KBM-7 (cell line): ENCODE measurements at regions not wholly inside any gene's neighbourhood (a gene's known extent, or its start where the extent isn't known, plus 50 kb on each side); places are given as distances from the start of the nearest gene placed in this dataset.
"Not testable (repeated sequence)": the region's sequence is repeated elsewhere in the genome, so short reads cannot be mapped to it uniquely, and the experiment has no call there.

Experiments
- DNase-seq: peaks from one replicate; pipeline ENCODE4 v3.0.0-alpha.2; 2015
- in situ Hi-C: fragments of 300-500 bp; cut with MboI; formaldehyde crosslinking; loops from 2 replicates; pipeline ENCODE4 v1.14.3; 2020; ENCODE audit warnings: low sequenced_read_pairs, low pct_unique_long_range_greater_than_20kb, mixed read lengths

DNA sequence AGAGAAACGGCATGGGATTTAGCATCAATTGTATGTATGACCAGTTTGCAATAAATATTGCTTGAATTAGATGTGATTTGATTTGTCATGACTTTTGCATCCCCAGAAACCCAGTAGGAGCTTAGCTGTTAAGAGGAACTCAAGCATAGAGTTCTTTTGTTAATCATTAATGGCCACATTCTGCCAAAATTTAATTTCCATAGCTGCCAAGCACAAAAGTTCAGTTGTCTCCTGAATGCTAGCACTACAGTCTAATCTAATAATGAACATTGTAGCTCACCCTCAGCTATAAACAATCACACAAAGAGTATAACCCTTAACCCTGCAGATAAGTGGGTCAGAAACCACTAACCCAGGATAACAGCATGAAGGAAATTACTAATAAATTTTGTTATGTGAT, 169.8 kb upstream of the GRAMD2B start:
- no peak for DNase-seq
- in situ Hi-C loops = no loop called here

DNA sequence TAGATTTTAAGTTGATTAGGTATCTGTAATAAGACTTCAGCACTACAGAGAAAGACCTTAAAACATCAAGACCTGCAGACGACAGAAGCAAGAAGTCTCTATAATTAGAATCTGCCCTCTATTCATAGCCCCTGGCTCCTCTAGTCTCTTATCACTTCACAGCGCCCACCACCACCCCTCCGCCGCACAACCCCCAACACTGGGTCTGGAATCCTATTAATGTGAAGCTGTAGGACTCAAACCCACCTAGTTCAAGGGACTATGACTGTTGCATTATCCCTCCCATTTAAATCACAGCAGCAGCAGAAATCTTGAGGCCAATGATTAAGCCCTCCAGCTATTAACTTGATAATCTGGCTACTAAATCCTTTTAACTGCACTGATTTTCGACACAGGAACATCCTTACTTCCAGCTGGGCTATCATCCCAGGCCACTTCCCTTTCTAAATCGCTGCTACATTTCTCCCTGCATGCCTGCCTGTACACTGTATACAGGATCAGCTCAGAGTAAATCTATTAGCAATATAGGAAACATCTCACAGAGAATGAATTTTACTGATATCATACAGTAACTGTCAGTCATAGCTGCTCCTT, 159.5 kb upstream of the GRAMD2B start:
- no peak for DNase-seq
- in situ Hi-C loops = no loop called here

DNA sequence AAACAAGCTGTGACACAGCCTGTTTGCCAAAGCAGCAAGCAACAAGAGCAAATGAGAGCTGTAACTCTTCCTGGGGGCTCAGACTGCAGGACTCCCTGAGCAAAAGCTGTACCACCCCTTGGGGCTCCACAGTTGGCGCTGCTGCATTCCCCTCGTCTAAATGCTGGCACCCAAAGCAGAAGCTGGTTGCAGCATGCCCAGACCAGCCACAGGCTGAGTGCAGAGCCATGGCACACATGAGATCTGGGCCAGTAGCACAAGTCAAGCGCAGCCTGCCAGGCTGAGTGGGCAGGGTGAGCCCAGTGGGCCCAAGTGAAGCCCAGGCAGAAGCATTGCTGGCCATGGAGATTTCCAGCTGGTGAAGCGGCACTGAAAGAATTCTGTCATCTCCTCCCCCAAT, 157.3 kb upstream of the GRAMD2B start:
- in situ Hi-C loops = no loop called here
- no peak for DNase-seq

DNA sequence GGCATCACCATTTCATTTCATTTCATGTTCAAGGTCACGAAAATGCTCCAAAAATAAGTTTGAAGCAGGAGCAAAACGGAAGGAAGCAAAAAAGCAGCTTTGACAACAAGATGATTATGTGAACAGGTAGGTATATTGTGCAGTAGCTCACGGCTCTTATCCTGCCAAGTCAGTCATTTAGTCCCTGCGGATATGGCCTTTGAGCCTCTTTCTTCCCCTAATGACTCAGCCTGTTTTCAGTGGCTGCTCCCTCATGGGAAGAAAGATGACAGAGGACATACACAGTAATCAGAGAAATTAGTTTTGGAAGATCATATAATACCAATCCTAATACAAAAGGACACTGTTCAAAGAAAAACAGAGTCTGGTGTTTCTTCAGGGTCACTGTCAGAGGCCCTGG, 155.8 kb upstream of the GRAMD2B start:
- DNase-seq = no peak
- in situ Hi-C loops = no loop called here

DNA sequence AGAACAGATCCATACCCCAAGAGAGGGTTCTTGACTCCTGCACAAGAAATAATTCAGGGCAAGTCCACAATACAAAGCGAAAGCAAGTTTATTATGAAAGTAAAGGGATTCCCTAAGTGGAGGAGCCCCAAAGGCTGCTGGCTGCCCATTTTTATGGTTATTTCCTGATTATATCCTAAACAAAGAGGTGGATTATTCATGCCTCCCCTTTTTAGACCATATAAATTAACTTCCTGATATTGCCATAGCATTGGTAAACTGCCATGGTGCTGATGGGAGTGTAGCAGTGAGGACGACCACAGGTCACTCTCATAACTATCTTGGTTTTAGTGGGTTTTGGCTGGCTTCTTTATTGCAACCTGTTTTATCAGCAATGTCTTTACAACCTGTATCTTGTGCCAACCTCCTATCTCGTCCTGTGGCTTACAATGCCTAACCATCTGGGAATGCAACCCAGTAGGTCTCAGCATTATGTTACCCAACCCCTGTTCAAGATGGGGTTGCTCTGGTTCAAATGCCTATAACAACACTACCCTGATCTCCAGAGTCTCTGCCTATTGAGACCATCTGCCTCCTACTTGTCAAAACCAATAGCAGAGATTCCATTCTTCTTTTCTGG, 154.4 kb upstream of the GRAMD2B start:
- no peak for DNase-seq
- in situ Hi-C loops = no loop called here

DNA sequence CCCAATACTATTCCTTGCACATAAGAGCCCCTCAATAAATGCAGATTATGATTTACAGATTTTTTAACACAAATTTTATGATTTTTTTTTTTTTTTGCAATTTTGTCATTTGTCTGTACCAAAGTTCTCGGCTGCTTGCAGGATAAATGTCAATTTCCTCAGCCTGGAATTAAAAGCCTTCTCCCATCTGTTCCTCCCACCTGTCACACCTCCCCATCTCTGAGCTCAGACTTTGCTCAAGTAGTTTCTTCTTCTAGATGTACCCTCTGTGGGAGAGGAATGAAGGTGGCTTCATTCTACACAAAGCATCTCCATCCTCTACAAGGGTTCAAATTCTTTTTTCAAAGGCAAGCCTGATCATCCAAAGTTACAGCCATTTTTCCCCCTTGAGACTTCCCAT, 153.7 kb upstream of the GRAMD2B start:
- in situ Hi-C loops = no loop called here
- DNase-seq = no peak

DNA sequence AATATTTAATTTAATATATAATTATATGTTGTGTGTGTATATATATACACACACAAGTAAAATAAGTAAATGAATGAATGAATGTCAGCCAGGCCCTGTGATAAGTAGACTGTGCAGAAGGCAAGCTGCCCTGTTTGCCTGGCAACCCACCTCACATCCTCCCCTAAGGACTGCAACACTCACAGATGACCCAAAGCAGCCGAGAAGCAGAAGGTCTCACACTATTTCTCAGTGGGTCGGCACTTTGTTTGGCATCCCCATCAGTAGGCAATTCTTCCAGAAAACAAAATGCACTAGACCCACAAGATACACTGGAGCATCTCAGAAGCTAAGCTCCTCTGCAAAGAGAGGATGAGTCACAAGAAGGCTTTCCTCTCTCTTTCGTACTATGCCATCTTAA, 152.1 kb upstream of the GRAMD2B start:
- in situ Hi-C loops = no loop called here
- no peak for DNase-seq

DNA sequence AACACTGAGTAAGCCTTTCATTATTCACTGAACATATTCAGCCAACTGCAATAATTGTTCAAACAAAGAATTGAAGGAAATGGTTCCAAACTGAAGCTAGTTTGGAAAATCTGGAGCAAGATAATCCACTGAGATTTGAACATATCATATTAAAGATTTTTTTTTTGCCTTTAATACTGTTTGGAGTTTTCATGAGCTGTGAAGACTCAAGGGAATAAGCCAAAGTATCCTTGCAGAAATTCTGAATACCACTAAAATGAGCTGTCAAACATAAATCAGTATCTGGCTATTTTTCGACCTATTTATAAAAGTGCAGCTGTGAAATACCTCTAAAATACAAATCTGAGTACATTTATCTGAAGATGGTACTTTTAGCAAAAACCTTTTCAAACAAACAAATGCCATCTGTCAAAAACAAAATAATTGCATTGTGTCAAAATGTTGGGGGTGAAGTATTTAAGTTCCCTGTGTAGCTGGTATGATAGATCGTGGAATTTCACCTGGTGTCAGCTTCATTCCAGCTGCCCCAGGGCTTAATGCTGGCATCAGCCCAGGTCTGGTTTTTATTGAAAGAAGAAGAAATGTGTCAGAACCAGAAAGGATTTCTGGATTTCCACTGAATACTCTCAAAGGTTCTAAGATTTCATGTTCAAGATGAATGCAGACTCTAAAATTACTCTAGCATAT, 149.0 kb upstream of the GRAMD2B start:
- no peak for DNase-seq
- in situ Hi-C loops = no loop called here

DNA sequence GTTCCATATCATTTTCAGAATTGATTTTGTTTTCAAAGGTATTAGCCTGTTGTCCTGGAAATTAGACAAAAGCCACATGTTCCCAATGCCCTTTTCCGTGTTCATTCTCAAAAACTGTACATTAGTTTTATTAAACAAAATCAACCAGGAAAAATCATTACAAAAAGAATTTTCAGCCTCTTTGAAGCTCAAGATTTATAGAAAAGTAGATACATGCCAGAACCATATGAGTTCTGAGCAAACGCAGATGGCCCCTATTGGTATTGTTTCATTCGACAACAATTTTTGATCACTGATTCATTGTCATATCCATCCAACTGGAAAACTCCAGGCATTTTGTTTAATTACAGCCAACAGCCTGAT, 148.5 kb upstream of the GRAMD2B start:
- no peak for DNase-seq
- in situ Hi-C loops = no loop called here

DNA sequence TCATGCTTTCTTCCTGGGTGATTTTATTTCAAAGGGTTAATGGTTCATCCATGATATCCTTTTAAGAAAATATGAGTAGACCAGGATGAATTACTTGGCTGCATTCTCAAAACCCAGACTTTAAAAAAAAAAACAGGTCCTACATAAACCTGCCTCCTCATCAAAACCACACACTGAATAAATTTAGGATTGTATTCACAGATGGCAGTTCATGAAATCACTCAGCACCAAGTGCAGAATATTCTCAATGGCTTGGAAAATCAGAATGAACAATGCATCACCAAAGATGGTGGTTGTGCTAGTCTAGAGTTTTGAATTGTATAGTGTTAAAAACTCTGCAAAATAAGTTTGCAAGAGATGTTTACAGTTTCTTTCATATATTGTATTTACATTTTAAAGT, 145.4 kb upstream of the GRAMD2B start:
- in situ Hi-C loops = no loop called here
- DNase-seq = no peak

DNA sequence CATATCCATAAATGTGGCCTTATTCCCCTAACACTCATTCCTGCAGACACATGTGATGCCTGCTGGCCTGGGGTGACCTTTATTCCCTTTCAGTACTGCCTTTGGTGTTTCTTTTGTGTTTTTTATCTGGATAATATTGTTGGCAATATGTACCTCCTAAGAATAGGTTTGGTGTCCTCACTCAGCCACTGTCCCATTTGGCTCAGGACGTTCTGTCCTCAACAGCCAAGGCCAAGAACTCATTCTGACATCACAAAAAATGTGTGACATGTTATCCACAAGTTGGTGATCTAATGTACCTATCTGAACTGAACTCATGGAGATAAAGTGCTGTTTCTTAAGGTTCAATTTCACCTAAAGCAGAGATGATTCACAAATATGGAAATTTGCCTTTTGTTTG, 142.9 kb upstream of the GRAMD2B start:
- no peak for DNase-seq
- in situ Hi-C loops = no loop called here

DNA sequence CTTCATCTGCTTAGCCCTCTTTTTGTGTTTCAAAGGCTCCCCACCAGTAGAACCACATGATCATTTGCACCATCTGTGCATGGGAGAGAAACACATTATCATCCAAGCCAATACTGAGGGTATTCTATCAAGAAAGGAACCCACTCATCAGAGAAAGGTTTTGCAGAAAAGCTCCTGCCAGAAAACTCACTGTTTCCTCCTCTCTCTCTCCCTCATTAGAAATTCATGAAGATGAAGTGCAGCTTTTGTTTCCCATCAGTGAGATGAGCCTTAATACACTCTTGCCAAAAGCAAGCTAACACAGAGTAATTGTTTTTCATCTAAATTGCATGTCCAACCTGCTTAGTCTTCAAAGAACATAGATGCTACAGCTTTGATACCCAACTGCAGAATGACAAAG, 142.4 kb upstream of the GRAMD2B start:
- DNase-seq = no peak
- in situ Hi-C loops = no loop called here

DNA sequence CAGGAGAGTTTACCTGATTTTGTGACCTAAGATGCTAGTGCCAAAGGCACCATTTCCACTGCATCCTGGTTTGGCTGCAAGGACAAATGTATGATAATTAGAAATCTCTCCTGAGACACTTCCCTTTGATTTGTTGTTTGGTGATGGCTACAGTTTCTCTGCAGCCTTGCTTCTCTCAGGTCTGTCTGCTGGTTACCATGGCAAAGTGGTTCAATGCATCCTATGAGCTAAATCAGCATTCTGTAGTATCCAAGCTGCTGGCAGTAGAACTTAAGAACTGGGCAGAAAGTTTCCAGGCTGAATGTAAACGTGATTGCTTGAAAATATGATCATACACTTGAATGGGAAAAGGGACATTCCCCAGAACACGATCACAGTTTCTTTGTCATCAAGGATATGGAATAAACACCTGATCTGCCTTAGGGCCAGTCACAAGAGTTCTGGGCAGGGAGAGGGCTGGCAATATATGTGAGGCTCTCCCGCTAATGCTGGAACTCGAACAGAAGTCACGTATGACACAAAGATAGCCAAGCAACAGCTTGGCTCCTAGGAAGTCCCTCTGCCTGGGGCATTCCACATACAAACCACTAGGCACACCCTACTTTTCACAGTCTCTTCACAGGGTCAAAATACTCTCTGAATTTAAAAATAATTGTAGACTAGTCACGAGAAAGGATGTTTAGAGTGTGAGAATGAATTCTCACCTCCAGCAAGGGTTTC, 138.1 kb upstream of the GRAMD2B start:
- DNase-seq = no peak
- in situ Hi-C loops = no loop called here

DNA sequence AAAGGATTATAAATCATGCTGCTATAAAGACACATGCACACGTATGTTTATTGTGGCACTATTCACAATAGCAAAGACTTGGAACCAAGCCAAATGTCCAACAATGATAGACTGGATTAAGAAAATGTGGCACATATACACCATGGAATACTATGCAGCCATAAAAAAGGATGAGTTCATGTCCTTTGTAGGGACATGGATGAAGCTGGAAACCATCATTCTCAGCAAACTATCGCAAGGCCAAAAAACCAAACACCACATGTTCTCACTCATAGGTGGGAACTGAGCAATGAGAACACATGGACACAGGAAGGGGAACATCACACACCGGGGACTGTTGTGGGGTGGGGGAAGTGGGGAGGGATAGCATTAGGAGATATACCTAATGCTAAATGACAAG, 127.1 kb upstream of the GRAMD2B start:
- in situ Hi-C loops, DNase-seq: not testable (repeated sequence)

DNA sequence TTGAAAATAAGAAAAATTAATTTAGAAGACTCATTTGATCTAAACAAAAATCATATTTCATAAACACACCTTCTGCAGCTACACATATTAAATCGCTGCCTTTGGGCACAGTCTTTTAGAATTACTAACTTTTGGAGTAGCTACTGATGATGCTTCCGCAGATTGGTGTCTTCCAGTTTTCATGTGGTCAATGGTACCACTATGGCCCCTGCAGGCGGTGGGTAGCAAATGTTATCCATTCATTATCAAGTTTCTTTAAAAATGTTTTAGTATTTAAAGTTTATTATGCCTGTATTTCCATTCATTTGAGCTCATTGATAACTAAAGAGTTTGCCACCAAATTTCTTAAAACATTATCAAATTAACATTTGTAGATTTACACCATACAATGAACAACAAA, 122.9 kb upstream of the GRAMD2B start:
- no peak for DNase-seq
- in situ Hi-C loops = no loop called here

DNA sequence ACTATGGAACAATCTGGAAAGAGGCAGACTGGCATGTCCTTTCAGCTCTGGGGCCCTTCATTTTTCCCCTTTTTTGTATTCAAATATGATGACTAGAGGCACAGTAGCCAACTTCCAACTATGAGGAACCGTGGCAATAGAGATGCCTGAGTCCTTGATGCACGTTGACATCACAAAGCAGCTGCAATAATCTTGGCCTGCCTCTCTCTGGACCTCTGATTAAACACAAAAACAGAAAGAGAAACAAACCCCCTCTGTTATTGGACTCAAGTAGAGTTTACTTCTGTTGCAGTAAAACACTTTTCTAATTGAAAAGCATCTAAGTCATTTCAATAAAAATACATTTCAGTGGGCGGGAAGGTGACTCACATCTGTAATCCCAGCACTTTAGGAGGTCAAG, 122.2 kb upstream of the GRAMD2B start:
- in situ Hi-C loops = no loop called here
- DNase-seq = no peak

DNA sequence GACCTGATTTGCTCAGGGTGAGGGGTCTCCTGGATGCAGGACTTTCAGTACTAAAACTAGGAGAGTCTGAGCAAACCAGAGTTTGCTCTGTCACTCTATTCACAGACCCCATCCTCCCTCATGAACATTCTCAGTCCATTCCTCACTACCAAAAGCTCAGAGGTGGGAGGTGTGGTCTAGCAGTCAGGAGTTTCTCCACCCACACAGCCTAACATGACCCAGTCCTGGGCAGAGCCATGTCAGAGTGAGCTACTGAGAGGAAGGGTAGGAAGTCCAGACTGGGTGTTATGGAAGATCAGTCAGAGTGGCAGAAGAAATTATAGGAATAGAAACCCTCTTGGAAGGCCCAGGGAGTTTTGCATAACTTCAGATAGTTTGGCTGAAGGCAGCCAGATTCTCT, 113.3 kb upstream of the GRAMD2B start:
- no peak for DNase-seq
- in situ Hi-C loops = no loop called here

DNA sequence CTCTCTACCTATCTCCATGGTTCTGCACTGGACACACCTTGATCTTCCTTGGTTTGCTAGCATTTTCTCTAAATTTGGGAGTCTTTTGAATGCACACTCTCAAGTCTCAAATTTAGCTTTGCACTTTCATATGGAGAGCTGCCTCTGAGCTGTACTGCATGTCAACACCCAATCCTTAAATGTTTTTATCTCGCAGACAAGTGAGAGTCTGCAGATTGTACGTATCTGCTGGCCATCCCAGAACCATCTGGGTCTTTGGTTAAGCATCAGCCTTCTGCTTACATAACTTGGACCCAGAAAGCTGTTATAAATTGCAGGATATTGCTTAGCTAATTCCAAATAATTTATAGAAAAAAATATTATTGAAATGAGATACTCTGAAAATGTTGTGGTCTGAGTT, 111.4 kb upstream of the GRAMD2B start:
- DNase-seq = no peak
- in situ Hi-C loops = no loop called here

DNA sequence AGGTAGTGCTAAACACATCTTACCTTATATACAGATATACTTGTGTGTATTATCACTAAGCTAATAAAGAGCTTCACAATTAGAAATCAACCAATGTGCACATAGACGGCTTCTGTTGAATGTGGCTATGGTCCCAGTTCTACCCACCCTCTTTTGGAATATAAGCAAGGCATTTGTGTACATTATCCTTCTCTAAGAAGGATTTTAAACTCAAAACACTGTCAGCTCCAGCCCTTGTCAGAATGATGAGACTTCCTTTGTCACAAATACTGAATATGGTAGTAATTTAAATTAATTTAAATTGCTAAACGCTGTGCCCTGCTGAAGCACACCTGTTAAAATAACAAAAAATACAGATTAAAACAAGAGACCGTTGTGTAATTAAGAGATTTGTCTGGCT, 107.9 kb upstream of the GRAMD2B start:
- in situ Hi-C loops = no loop called here

DNA sequence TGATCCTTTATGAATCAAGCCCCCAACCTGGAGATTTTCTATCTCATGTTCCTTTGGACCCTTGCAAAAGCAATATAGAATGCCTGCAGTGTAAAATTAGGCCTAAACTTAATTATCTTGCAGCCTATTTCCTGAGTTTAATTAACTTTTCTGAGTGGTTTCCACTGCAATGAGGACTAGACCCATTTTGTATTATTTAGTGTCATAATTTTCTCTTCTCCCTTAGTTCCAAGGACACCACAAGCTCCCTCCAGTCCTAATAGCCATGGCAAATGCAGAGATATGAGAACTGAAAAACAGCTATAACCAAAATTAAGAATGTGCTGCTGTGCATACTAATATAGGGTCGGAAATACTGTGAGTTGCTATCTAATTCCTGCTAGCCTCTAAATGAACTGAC, 90.9 kb upstream of the GRAMD2B start:
- DNase-seq = no peak
- in situ Hi-C loops = loop anchor here (25.0 kb wide), 1 partner anchor 205 kb away; no protein-coding TSS in a partner anchor

More for the DNA sequence above, 107.9 kb upstream of the GRAMD2B start:
- DNase-seq = no peak
